Subcutaneous abdominal adipose tissue (tissue), 5 donors: ENCODE measurements at regions not wholly inside any gene's neighbourhood (a gene's known extent, or its start where the extent isn't known, plus 50 kb on each side); places are given as distances from the start of the nearest gene placed in this dataset.

Experiments used
- H3K27ac ChIP-seq: one replicate; pipeline ENCODE4 v1.7.0; 2013; ENCODE audit warnings: low read depth, mild to moderate bottlenecking, inconsistent platforms, low read length, moderate library complexity
- H3K27me3 ChIP-seq, 5 donors: one replicate each; pipeline ENCODE4 v1.7.0; 2013; ENCODE audit warnings: low read length in 5 of 5, inconsistent platforms in 1 of 5; ENCODE audit not compliant: control insufficient read depth in 5 of 5, insufficient read depth in 4 of 5
- H3K36me3 ChIP-seq, 5 donors: one replicate each; pipeline ENCODE4 v1.7.0; 2013; ENCODE audit warnings: low read length in 5 of 5; ENCODE audit not compliant: control insufficient read depth in 5 of 5, insufficient read depth in 5 of 5
- H3K4me1 ChIP-seq, 5 donors: one replicate each; pipeline ENCODE4 v1.7.0; 2013; ENCODE audit warnings: low read length in 5 of 5, mild to moderate bottlenecking in 3 of 5, moderate library complexity in 1 of 5; ENCODE audit not compliant: control insufficient read depth in 5 of 5, insufficient read depth in 5 of 5
- H3K4me3 ChIP-seq, 5 donors: one replicate each; pipeline ENCODE4 v1.7.0; 2013; ENCODE audit warnings: low read length in 5 of 5, low read depth in 1 of 5
- H3K9ac ChIP-seq, 5 donors: one replicate each; pipeline ENCODE4 v1.7.0; 2013; ENCODE audit warnings: low read length in 5 of 5, mild to moderate bottlenecking in 4 of 5, moderate library complexity in 3 of 5
- H3K9me3 ChIP-seq, 5 donors: one replicate each; pipeline ENCODE4 v1.7.0; 2013; ENCODE audit warnings: low read length in 5 of 5; ENCODE audit not compliant: control insufficient read depth in 5 of 5
- donor health status: healthy.
- donor health status: healthy.
- donor health status: healthy.
- donor health status: healthy.
- donor health status: healthy.

- no peak overlapping the region for H3K27ac ChIP-seq
- no peaks in the 10 kb centered on the region for H3K9me3 ChIP-seq
- peaks cover 0 to 29% (median 17%) of the 10 kb centered on the region in 5 donors for H3K4me1 ChIP-seq
- no peak overlapping the region for H3K9ac ChIP-seq
- no peaks in the 10 kb centered on the region for H3K27me3 ChIP-seq
- H3K4me3 ChIP-seq: no peak overlapping the region
- no peaks in the 10 kb centered on the region for H3K36me3 ChIP-seq
These were observed 176.4 kb upstream of the MYLIP start for GRCh38 chr6:15952231-15953151.

DNA sequence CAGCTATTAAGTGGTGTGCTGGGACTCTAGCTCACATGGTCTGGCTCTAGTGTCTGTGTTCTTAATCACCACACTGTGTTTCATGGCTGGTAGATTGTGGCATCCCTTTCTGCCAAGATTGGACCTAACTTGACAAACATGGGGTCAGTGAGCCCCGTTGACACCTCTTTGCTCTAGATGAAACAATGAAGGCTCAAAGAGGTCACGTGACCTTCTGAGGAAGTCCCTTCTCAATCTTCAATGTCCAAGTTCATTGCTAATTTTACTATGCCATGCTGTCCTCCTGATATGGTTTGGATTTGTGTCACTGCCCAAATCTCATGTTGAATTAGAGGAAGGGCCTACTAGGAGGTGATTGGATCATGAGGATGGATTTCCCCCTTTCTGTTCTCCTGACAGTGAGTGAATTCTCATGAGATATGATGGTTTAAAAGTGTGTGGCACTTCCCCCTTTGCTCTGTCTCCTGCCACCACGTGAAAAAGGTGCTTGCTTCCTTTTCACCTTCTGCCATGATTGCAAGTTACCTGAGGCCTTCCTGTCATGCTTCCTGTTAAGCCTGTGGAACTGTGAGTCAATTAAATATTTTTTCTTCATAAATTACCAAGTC is 177.8 kb upstream of the MYLIP start:
- Histone ChIP-seq H3K9me3 (no peaks in the 10 kb centered on the region), H3K9ac (no peak overlapping the region), H3K27me3 (no peaks in the 10 kb centered on the region), H3K27ac (no peak overlapping the region), H3K36me3 (no peaks in the 10 kb centered on the region), H3K4me1 (peaks cover 0 to 22% (median 12%) of the 10 kb centered on the region in 5 donors), H3K4me3 (no peak overlapping the region)

GRCh38 chr6:15949982-15950381 is 178.9 kb upstream of the MYLIP start:
- peaks cover 0 to 22% (median 14%) of the 10 kb centered on the region in 5 donors for H3K4me1 ChIP-seq
- H3K9ac ChIP-seq: no peak overlapping the region
- no peaks in the 10 kb centered on the region for H3K27me3 ChIP-seq
- H3K4me3 ChIP-seq: no peak overlapping the region
- no peaks in the 10 kb centered on the region for H3K36me3 ChIP-seq
- H3K9me3 ChIP-seq: no peaks in the 10 kb centered on the region
- no peak overlapping the region for H3K27ac ChIP-seq

DNA sequence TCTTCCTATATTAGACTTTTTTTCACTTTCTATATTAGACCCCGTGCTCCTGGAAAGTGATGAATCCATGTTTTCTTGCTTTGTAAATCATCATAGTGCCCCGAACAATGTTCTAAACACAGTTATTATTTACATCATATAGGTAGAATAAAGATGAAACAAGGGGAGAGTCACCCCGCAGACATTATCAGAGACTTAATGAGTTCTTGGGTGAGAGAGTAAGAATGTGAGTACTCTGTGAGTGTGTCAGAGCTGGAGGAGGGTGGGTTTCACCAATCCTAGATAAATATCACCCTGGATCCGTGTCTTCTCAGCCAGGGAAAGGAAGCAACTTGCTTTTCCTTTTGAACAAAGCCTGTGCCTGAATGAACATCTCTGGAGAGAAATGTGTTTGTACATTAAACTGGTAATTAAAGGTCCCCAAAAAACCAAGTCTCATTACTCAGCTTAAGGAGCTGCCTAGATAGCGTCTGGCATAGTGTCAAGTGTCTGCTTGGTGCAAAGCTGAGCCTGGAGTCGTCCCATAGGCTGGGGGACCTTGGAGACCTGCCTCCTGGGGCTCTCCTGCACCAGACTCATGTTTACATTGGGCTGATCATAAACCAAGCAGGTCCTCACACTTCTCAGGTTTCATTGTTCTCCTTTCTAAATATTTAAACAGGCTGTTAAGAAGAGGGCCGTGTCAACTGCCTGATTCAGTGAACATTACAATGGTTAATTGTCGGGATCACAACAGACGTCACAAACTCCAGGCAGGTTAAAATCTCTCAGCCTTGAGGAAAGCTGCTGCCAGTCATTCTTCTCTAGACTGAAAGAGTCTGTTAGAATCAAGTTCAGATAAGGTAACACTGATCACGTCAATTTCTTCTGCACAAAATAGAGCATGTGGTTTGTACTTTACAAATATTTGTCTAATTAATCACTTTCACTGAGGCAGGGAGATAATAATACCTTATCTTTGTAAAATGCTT is 179.7 kb upstream of the MYLIP start:
- no peak overlapping the region for H3K4me3 ChIP-seq
- H3K27me3 ChIP-seq: no peaks in the 10 kb centered on the region
- H3K36me3 ChIP-seq: no peaks in the 10 kb centered on the region
- no peaks in the 10 kb centered on the region for H3K9me3 ChIP-seq
- no peak overlapping the region for H3K27ac ChIP-seq
- peaks cover 0 to 20% (median 14%) of the 10 kb centered on the region in 5 donors for H3K4me1 ChIP-seq
- no peak overlapping the region for H3K9ac ChIP-seq

- no peak overlapping the region for H3K9ac ChIP-seq
These were observed 181.0 kb upstream of the MYLIP start for GRCh38 chr6:15947923-15948322.

GRCh38 chr6:15947436-15947835 is 181.4 kb upstream of the MYLIP start:
- H3K9ac ChIP-seq: no peak overlapping the region
- H3K4me1 ChIP-seq: peaks cover 0 to 4% (median 2%) of the 10 kb centered on the region in 5 donors
- no peak overlapping the region for H3K4me3 ChIP-seq
- no peak overlapping the region for H3K27ac ChIP-seq
- H3K9me3 ChIP-seq: no peaks in the 10 kb centered on the region
- H3K36me3 ChIP-seq: no peaks in the 10 kb centered on the region
- no peaks in the 10 kb centered on the region for H3K27me3 ChIP-seq

More at GRCh38 chr6:15947923-15948322, 181.0 kb upstream of the MYLIP start:
- Histone ChIP-seq H3K4me1 (peaks cover 0 to 9% (median 7%) of the 10 kb centered on the region in 5 donors), H3K9me3 (no peaks in the 10 kb centered on the region), H3K27ac (no peak overlapping the region), H3K36me3 (no peaks in the 10 kb centered on the region), H3K4me3 (no peak overlapping the region), H3K27me3 (no peaks in the 10 kb centered on the region)

GRCh38 chr6:15946701-15947385 is 182.0 kb upstream of the MYLIP start:
- peaks cover 0 to 2% (median 0%) of the 10 kb centered on the region in 5 donors for H3K4me1 ChIP-seq
- no peak overlapping the region for H3K4me3 ChIP-seq
- H3K9ac ChIP-seq: no peak overlapping the region
- H3K27ac ChIP-seq: no peak overlapping the region
- H3K27me3 ChIP-seq: no peaks in the 10 kb centered on the region
- H3K9me3 ChIP-seq: no peaks in the 10 kb centered on the region
- no peaks in the 10 kb centered on the region for H3K36me3 ChIP-seq

GRCh38 chr6:15945593-15946159 is 183.2 kb upstream of the MYLIP start:
- Histone ChIP-seq H3K4me1 (peaks cover 0 to 2% (median 0%) of the 10 kb centered on the region in 5 donors), H3K4me3 (no peak overlapping the region), H3K36me3 (no peaks in the 10 kb centered on the region), H3K27ac (no peak overlapping the region), H3K27me3 (no peaks in the 10 kb centered on the region), H3K9ac (no peak overlapping the region), H3K9me3 (no peaks in the 10 kb centered on the region)

DNA sequence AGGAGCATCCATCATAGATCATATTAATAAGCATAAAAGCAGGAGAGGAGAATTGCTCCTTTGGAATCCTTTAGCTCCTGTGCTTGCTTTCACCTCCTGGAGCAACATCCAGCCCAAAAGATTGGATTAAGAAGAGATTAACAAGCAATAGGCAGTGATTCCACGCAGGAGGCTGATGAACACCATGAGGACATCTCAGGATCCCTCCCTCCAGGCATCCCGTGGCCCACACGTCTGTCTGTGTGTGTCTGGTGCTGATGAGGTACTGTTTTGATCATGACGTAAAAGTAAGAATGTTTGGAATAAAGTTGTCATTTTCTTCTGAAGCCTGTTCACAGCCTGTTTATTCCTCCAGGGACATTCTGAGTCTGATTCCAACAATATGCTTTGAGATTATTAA is 185.5 kb upstream of the MYLIP start:
- Histone ChIP-seq H3K27me3 (no peaks in the 10 kb centered on the region), H3K27ac (no peak overlapping the region)

More for the DNA sequence above, 185.5 kb upstream of the MYLIP start:
- Histone ChIP-seq H3K9me3 (peaks cover 0 to under 1% (median 0%) of the 10 kb centered on the region in 5 donors), H3K9ac (no peak overlapping the region), H3K4me3 (no peak overlapping the region), H3K4me1 (peaks cover 0 to 2% (median 0%) of the 10 kb centered on the region in 5 donors), H3K36me3 (no peaks in the 10 kb centered on the region)
